CD1c-positive myeloid dendritic cell (primary cell): ENCODE measurements at regions not wholly inside any gene's neighbourhood (a gene's known extent, or its start where the extent isn't known, plus 50 kb on each side); places are given as distances from the start of the nearest gene placed in this dataset.
"Not testable (repeated sequence)": the region's sequence is repeated elsewhere in the genome, so short reads cannot be mapped to it uniquely, and the experiment has no call there.

ENCODE experiments used
- DNase-seq: peaks from one replicate; pipeline ENCODE4 v3.0.0-alpha.2; 2016; ENCODE audit errors: extremely low spot score

GRCh38 chr22:22296047-22296446 lies 51.5 kb downstream of the VPREB1 start:
- not testable (repeated sequence) for DNase-seq

DNA sequence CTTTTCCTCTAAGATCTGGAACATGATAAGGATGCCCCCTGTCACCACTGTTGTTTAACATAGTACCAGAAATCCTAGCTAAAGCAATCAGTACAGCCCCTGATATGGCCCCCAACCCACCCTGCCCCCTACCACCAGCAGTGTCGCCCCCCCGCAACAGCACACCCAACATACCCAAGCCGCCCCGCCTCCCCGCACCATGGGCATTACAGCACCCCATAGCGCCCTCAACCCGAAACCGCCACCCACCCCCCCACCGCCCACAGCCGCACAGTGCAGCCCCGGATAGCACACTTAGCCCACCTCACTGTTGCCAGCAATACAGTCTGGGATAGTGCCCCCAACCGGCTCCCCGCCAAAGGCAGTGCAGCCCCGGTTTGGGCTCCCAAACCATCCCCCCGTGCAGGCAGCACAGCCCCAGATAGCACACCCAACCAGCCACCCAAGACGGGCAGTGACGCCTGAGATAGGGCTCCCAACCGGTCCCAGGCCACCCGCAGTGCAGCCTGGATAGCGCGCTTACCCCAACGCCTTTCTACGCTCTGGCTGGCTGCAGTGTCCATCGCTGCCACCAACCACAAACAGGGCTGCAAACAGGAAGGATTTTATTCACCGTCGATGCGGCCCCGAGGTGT lies 52.7 kb downstream of the VPREB1 start:
- peak; percentile 43 for DNase-seq

GRCh38 chr22:22297794-22298653 lies 53.4 kb downstream of the VPREB1 start:
- peak; percentile 89 for DNase-seq

DNA sequence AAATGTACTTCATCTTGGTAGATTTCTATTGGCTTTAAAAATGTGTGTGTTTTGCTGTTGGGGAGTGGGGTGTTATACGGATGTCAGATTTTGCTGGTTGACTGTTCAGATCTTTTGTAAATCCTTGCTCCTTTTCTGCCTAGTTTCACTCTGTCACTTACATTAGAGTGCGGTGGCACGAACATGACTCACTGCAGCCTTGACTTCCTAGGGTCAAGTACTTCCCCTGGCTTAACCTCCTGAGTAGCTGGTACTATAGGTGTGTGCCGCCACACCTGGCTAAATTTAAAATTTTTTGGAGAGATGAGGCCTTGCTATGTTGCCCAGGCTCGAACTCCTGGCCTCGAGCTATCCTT lies 54.0 kb downstream of the VPREB1 start:
- not testable (repeated sequence) for DNase-seq

DNA sequence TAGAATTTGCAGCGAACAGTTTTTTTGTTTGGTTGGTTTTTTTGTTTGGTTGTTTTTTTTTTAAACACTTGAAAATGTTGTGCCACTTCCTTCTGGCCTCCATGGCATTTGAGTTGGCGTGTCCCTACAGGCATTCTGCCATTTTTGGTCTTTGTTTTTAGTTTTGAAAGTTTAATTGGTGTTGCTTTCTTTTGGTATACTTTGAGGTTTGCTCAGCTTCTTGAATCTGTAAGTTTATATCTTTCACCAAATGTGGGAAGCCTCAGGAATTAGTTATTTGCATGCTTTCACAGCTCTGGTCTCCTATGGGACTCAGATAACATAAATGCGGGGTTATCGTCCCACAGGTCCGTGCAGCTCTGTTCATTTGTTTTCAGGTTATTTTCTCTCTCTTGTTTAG lies 55.9 kb downstream of the VPREB1 start:
- DNase-seq, result not testable (repeated sequence)

- not testable (repeated sequence) for DNase-seq
Observed at GRCh38 chr22:22300946-22301345, 56.4 kb downstream of the VPREB1 start.

DNA sequence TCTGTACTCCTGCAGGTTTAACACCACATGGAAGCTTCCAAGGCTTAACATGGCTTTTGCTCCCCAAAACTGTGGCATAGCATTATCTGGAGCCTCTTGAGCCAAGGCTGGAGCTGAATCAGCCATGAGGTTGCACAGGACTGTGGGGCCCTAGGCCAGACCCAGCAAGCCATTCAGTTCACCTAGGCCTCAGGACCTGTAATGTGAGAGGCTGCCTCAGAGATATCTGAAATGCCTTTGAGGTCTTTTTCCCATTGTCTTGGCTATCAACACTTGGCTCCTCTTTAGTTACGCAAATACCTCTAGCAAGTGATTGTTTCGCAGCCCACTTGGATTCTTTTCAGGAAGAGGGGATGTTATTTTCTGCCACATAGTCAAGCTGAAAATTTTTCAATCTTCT lies 72.0 kb downstream of the VPREB1 start:
- no peak for DNase-seq

DNA sequence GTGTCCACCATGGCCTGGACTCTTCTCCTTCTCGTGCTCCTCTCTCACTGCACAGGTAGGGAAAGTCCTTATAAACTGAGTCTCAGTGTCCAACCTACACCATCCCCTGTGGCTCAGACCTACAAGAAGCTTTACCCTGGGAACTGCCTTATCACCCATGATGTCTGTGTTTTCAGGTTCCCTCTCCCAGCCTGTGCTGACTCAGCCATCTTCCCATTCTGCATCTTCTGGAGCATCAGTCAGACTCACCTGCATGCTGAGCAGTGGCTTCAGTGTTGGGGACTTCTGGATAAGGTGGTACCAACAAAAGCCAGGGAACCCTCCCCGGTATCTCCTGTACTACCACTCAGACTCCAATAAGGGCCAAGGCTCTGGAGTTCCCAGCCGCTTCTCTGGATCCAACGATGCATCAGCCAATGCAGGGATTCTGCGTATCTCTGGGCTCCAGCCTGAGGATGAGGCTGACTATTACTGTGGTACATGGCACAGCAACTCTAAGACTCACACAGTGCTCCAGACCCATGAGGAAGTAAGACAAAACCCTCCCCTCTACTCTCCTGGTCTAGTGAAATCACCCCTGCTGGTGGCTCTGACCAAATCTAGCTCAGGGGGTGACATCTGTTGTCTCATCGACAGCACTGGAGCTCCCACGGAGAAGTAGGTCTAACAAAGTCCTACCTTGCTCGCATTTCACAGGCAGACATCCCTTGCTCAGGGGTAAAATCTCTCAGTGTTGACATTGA lies 74.3 kb downstream of the VPREB1 start:
- DNase-seq, result no peak

DNA sequence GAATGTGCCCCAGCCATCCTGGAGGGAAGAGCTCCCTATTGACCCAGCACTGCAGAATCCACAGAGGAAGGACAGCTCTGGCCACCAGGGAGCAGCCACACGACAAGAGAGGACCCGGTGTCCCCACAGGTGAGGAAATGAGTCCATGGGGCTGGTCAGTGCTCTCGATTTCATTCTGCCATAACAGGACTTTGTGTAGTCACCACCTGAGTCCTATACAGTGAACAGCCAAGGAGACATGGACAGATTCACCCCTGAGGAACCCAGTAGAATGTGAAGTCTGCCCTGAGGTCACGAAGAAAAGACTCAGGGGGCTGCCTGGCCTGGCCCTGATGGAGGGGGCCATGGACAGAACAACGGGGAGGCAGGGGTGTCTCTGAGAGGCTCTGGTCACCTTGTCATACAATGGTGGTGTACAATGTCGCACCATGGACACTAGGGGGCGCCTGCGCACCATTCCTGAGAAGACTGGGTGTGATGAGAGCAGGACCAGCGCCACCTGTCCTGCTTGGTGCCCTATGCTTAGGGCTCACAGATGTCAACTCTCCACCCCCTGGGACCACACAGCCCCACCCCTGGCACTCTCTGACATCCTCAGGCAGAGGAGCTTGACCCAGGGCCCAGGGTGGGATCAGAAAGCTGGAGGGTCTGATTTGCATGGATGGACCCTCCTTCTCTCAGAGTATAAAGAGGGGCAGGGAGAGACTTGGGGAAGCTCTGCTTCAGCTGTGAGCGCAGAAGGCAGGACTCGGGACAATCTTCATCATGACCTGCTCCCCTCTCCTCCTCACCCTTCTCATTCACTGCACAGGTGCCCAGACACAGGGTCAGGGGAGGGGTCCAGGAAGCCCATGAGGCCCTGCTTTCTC lies 77.4 kb downstream of the VPREB1 start:
- DNase-seq, result peak; percentile 76

GRCh38 chr22:22322792-22323191 lies 78.2 kb downstream of the VPREB1 start:
- no peak for DNase-seq

- DNase-seq, result no peak
Observed at GRCh38 chr22:22327723-22328122, 83.1 kb downstream of the VPREB1 start.

- no peak for DNase-seq
Observed at GRCh38 chr22:22329792-22330191, 85.2 kb downstream of the VPREB1 start.

DNA sequence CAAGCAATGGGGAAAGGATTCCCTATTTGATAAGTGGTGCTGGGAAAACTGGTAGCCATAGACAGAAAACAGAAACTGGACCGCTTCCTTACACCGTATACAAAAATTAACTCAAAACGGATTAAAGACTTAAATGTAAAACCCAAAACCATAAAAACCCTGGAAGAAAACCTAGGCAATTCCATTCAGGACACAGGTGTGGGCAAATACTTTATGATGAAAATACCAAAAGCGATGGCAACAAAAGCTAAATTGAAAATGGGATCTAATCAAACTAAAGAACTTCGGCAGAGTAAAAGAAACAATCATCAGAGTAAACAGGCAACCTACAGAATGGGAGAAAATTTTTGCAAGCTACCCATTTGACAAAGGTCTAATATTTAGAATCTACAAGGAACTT lies 91.1 kb downstream of the VPREB1 start:
- DNase-seq, result not testable (repeated sequence)

GRCh38 chr22:22336333-22336732 lies 91.7 kb downstream of the VPREB1 start:
- not testable (repeated sequence) for DNase-seq

DNA sequence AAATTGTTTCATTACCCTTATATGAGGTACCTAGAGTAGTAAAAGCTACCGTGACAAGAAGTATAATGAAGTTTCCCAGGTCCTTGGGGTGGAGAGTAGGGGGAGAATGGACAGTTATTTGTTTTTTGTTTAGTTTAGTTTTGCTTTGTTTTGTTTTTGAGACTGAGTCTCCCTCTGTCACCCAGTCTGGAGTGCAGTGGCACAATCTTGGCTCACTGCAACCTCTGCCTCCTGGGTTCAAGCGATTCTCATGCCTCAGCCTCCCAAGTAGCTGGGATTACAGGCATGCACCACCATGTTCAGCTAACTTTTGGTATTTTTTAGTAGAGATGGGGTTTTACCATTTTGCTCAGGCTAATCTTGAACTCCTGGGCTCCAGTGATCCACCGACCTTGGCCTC lies 94.2 kb downstream of the VPREB1 start:
- not testable (repeated sequence) for DNase-seq

DNA sequence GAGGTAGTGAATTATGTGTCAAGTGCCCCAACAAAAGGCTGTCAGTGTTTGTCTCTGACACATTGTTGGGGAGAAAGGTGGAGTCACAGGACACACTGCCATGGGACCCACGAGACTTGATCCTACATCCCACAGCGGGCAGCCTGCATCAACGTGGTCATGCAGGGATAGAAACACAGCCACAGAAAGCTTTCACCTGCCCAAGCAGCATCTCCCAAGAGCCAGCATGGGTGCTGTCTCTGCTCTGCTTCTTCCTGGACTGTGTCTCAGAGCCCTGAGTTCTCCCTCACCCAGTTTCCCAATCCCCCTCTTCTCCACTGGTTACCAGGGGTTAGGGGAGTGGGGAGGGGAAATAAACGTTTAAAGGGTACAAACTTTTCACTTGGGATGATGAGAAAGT lies 97.2 kb downstream of the VPREB1 start:
- DNase-seq, result no peak

GRCh38 chr22:22342697-22343580 lies 98.4 kb downstream of the VPREB1 start:
- DNase-seq, result peak; percentile 45

DNA sequence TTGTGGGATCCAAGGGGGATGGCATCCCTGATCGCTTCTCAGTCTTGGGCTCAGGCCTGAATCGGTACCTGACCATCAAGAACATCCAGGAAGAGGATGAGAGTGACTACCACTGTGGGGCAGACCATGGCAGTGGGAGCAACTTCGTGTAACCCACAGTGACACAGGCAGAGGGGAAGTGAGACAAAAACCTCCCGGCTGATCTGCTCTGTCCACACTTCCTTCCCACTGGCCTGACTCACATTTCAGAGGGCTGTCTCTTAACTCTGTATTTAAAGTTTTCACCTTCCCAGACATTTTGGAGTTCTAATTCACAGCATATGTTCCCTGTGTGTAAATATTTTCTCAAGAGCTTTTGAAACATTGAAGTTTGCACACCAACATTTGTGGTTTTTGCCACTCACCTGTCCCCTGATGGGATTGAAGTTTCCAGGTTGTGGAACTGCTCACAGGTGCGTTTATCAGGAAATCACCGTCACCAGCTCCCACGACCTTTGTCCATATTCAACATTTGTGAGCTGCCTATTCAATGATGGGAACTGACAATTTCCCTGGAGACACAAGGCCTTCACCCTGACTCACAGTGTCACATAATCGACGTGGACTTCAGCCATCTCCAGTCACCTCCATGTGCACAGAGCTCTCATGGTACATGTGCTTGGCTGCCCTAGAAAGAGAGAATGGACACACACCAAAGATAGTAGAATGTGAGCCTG lies 99.2 kb downstream of the VPREB1 start:
- peak; percentile 78 for DNase-seq

DNA sequence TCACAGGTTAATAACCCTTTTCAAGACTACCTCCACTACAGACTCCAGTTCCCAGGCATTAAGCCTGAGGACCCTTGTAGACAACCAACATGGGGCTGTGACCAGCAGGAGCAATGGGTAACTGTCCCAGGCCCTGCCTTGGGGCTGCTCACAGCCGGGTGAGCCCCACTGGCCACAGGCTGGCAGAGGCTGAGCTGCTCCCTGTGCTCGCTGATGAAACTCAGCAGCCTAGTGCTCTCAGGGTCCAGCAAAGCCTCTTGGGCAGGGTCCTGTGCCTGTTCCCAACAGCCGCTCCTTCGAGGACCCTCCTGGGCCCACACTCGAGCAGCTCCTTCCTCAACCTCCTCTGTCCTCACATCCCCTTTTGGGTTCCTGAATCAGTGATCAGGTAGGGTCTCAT lies 99.8 kb downstream of the VPREB1 start:
- peak; percentile 47 for DNase-seq

- no peak for DNase-seq
Observed at GRCh38 chr22:22345781-22346180, 101.2 kb downstream of the VPREB1 start.
